ENCODE measurements at regions not wholly inside any gene's neighbourhood (a gene's known extent, or its start where the extent isn't known, plus 50 kb on each side); places are given as distances from the start of the nearest gene placed in this dataset.

DNA sequence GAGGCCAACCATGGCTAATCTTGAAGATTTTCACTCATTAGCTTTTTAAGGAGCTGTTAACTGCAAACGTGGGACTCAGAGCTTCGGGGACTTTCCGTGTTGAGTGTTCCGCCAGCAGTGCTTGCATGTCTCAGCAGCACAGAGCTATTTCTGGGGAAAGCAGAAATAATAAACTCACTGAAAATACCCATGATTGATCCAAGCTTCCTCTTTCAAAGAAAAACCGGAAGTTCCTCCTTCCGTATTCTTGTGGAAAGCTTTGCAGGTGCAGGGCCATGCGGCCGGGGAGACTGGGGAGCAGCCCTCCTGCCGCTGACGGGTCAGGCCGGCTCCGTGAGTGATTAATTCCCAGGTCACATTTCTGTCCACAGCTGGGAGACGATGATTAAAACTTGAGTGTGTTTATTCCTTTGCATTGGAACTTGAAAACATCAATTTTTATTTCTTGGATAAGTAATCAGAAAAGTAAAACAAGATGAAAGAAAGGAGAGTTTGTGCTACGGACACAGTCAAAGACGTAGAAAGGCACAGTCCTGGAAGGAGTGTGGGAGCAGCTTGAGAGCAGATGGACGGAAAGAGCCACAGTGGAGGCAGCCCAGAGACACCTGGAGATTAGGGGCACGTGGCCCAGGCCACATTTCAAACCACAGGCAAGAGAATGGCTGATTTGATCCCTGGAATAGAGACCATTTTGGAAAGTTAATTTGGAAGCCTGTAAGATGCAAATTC is 54.2 kb upstream of the CTDP1 start:
- H3K4me1 ChIP-seq (ENCODE audit: control insufficient read depth, insufficient read depth, low read length) = no peaks in the 10 kb centered on the region
- DNase-seq (ENCODE audit: low read depth) = no peak
- H3K4me3 ChIP-seq (ENCODE audit: low read length) = no peak overlapping the region
- no peaks in the 10 kb centered on the region for H3K9me3 ChIP-seq (ENCODE audit: control insufficient read depth, low read length)
- no peak overlapping the region for H3K9ac ChIP-seq (ENCODE audit: low read length)
- peaks cover 74% of the 10 kb centered on the region for H3K27me3 ChIP-seq (replicated peaks; ENCODE audit: control insufficient read depth, insufficient read depth, low read length)
- no peaks in the 10 kb centered on the region for H3K36me3 ChIP-seq (ENCODE audit: control insufficient read depth, insufficient read depth, low read length, severe bottlenecking)

DNA sequence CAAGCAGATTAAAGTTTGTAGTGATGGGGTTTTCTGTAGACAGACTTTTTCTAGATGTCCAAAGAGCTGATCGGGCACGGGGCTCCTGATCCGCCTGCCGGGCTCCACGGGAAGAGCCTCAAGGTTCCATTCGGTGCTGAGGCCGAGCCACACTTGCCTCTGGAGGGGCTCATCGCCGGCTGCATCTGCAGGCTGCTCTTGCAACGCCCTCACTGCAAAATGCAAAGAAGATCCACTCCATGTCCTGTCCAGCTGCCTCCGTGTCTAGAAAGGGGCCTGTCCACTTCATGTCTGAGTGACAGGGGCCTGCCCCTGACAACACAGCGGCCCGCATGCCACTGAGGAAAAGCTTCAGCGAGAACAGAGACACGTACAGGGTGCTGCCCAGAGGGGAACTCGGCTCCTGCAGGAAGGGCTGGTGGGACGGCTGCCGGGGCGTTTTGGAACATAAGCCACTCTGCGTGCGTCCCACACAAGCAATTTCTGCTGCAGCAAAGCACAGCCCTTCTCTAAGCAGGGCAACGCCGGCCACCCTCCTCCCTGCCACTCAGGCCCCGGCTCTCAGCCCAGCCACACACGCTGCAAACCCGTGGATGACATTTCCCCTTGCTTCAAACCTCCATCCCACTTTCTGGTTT is 53.6 kb upstream of the CTDP1 start:
- no peak overlapping the region for H3K4me3 ChIP-seq (ENCODE audit: low read length)
- no peaks in the 10 kb centered on the region for H3K9me3 ChIP-seq (ENCODE audit: control insufficient read depth, low read length)
- H3K27me3 ChIP-seq (replicated peaks; ENCODE audit: control insufficient read depth, insufficient read depth, low read length) = peaks cover 71% of the 10 kb centered on the region
- H3K36me3 ChIP-seq (ENCODE audit: control insufficient read depth, insufficient read depth, low read length, severe bottlenecking) = no peaks in the 10 kb centered on the region
- no peak for DNase-seq (ENCODE audit: low read depth)
- H3K4me1 ChIP-seq (ENCODE audit: control insufficient read depth, insufficient read depth, low read length) = no peaks in the 10 kb centered on the region
- no peak overlapping the region for H3K9ac ChIP-seq (ENCODE audit: low read length)

DNA sequence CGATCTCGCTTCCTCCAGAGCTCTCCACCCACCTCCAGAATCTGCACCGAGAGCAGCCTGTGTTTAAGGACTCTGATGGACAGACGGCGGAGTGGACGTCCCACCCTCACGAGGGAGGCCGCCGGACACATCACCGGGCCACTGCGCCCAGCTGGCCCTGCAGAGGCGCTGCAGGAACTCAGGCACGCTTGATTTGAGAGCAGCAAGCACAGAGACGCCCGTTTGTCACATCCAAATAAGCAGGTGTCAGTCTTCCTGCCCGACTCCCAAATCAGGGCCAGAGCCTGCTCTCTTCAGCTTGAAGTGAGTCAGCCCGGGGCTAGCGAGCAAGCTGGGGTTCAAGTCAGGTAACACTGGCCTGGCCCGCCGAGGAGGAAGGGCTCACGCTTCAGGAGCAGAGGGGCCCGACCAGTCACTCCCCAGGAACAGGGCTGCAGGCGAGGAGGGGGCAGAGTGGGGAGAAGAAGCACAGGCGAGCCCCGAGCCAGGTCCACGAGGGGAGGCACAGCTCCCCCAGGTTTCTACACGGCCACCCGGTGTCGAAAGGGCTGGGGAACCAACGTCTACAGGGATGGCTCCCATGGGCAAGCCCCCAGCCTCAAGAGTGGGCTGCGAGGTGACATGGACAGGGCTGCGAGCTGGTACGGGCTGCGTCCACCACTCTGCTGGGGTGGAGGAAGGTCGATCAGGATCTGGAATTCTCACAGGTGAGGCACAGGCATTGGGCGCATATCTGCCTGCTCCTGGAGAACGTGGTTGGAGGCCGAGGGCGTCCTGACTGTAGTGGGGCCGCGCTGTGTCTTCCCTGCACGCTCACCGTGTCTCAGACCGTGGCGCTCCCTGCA is 52.5 kb upstream of the CTDP1 start:
- DNase-seq (ENCODE audit: low read depth) = no peak
- H3K27me3 ChIP-seq (replicated peaks; ENCODE audit: control insufficient read depth, insufficient read depth, low read length) = peaks cover 71% of the 10 kb centered on the region
- no peak overlapping the region for H3K4me3 ChIP-seq (ENCODE audit: low read length)

DNA sequence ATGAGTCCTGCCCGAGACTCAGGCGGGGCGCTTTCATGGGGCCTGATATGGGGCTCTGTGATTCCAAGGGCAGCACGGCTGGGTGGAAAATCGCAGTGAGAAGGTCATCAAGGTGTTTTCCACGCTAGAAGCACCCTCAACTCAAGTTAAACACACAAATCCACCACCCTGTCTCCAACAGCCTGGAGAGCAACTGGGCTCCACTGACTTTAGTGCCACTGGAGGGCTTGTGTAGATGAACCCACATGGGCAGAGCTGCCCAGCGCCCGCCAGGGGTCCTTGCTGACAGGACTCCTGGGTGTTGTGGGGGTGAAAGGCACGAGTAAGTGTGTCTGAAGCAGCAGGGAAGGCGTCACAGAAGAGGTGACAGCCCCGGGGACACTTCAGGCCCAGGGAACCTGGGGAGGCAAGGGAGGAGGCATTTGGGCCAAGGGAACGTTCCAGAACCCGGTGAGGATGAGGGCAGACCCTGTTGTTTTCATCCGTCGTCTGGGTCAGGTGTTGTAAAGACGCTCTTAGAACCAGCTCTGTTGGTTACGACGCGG is 51.8 kb upstream of the CTDP1 start:
- Histone ChIP-seq H3K27me3 (replicated peaks; ENCODE audit: control insufficient read depth, insufficient read depth, low read length) (peaks cover 66% of the 10 kb centered on the region), H3K36me3 (ENCODE audit: control insufficient read depth, insufficient read depth, low read length, severe bottlenecking) (no peaks in the 10 kb centered on the region), H3K9ac (ENCODE audit: low read length) (no peak overlapping the region), H3K9me3 (ENCODE audit: control insufficient read depth, low read length) (no peaks in the 10 kb centered on the region), H3K4me1 (ENCODE audit: control insufficient read depth, insufficient read depth, low read length) (no peaks in the 10 kb centered on the region), H3K4me3 (ENCODE audit: low read length) (no peak overlapping the region)
- DNase-seq (ENCODE audit: low read depth) = no peak

More for the DNA sequence above, 52.5 kb upstream of the CTDP1 start:
- Histone ChIP-seq H3K36me3 (ENCODE audit: control insufficient read depth, insufficient read depth, low read length, severe bottlenecking) (no peaks in the 10 kb centered on the region), H3K9me3 (ENCODE audit: control insufficient read depth, low read length) (no peaks in the 10 kb centered on the region), H3K4me1 (ENCODE audit: control insufficient read depth, insufficient read depth, low read length) (no peaks in the 10 kb centered on the region), H3K9ac (ENCODE audit: low read length) (no peak overlapping the region)

DNA sequence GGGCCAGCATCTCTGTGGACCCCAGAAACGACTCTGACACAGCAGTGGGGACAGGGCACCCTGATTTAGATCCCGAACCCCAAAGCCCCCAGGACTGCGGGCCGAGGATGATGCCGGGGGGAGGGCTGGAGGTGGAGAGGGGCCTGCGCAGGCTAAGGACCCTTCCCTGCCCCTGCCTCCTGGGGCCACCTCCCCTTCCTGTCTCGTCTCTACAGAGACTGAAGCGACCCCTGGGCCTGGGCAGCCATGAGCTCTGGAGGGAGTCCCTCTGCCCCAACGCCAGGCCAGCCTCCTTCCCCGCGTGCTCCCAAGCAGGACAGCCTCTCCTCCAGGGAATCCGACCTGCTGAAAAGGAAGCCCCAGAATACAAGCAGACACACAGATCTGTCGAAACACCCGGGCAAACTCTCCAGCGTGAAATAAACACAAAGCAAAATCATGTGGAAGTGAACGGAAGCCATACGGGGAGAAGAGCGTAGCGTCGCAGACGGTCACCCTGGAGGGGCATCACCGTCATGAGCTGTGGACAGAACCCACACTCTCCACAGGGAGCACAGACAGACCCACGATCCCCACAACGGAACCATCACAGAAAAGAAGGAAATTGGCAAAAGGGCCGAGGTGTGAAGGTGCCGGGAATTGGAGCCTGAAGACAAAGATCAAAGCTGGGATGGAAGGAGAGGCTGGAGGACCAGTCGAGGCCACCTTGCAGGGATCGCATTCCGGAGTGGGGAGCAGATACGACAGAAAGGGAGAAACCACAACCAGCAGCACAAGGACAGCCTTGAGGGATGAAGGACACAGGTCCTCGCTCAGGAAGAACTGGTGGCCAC is 51.0 kb upstream of the CTDP1 start:
- H3K9ac ChIP-seq (ENCODE audit: low read length) = no peak overlapping the region
- H3K27me3 ChIP-seq (replicated peaks; ENCODE audit: control insufficient read depth, insufficient read depth, low read length) = peaks cover 61% of the 10 kb centered on the region
- H3K9me3 ChIP-seq (ENCODE audit: control insufficient read depth, low read length) = no peaks in the 10 kb centered on the region
- H3K4me1 ChIP-seq (ENCODE audit: control insufficient read depth, insufficient read depth, low read length) = no peaks in the 10 kb centered on the region
- DNase-seq (ENCODE audit: low read depth) = no peak
- no peaks in the 10 kb centered on the region for H3K36me3 ChIP-seq (ENCODE audit: control insufficient read depth, insufficient read depth, low read length, severe bottlenecking)
- no peak overlapping the region for H3K4me3 ChIP-seq (ENCODE audit: low read length)

DNA sequence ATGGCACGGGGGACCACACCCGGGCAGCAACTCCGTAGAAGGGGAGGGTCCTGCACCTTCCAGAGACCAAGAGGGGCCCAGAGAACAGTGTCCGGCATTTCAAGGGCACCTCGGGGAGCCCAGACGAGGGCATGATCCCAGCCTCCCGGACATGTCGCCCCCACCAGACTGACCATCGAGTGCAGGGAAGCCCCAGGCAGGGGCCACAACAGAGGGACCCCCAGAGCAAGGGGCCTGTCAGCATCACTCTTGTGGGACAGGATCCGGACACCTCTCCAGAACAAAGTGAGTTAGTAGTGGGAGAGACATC is 50.4 kb upstream of the CTDP1 start:
- no peak for DNase-seq (ENCODE audit: low read depth)
- H3K4me3 ChIP-seq (ENCODE audit: low read length) = no peak overlapping the region
- H3K4me1 ChIP-seq (ENCODE audit: control insufficient read depth, insufficient read depth, low read length) = no peaks in the 10 kb centered on the region
- no peaks in the 10 kb centered on the region for H3K9me3 ChIP-seq (ENCODE audit: control insufficient read depth, low read length)
- H3K27me3 ChIP-seq (replicated peaks; ENCODE audit: control insufficient read depth, insufficient read depth, low read length) = peaks cover 56% of the 10 kb centered on the region
- no peak overlapping the region for H3K9ac ChIP-seq (ENCODE audit: low read length)
- H3K36me3 ChIP-seq (ENCODE audit: control insufficient read depth, insufficient read depth, low read length, severe bottlenecking) = no peaks in the 10 kb centered on the region

DNA sequence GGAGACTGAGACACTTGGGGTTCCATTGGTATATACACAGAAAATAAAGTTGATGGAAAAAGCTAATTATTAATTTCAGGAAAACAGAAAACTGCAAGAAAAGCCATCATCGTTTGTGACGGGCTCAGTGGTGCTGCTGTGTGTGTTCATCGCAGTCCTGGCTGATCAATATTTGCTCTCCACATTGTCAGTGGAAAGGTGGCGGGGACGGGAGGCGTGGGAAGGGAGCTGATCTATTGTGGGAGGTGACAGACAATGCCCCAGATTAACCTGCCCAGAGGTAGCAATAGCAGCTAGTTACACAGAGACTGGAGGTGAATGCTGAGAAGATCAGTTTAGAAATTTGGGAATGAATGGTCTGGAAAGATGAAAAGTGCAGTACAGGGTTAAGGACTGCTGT is 50.0 kb upstream of the CTDP1 start:
- Histone ChIP-seq H3K9ac (ENCODE audit: low read length) (no peak overlapping the region), H3K4me3 (ENCODE audit: low read length) (no peak overlapping the region), H3K4me1 (ENCODE audit: control insufficient read depth, insufficient read depth, low read length) (no peaks in the 10 kb centered on the region), H3K36me3 (ENCODE audit: control insufficient read depth, insufficient read depth, low read length, severe bottlenecking) (no peaks in the 10 kb centered on the region), H3K9me3 (ENCODE audit: control insufficient read depth, low read length) (no peaks in the 10 kb centered on the region), H3K27me3 (replicated peaks; ENCODE audit: control insufficient read depth, insufficient read depth, low read length) (peaks cover 52% of the 10 kb centered on the region)
- DNase-seq (ENCODE audit: low read depth) = no peak

All from adipocyte (in vitro differentiated cells).